GM18867 (cell line): ENCODE measurements at regions not wholly inside any gene's neighbourhood (a gene's known extent, or its start where the extent isn't known, plus 50 kb on each side); places are given as distances from the start of the nearest gene placed in this dataset.
"Not testable (repeated sequence)": the region's sequence is repeated elsewhere in the genome, so short reads cannot be mapped to it uniquely, and the experiment has no call there.

Source experiments
- ATAC-seq: cut with Tn5 transposase; IDR thresholded peaks from one replicate; pipeline ENCODE4 v1.9.1; 2021; ENCODE audit warnings: mild to moderate bottlenecking, moderate library complexity; ENCODE audit not compliant: unreplicated experiment

GRCh38 chr2:77720115-77720514 is 197.9 kb upstream of the LRRTM4 start:
- ATAC-seq = no peak

GRCh38 chr2:77721593-77721992 is 199.4 kb upstream of the LRRTM4 start:
- no peak for ATAC-seq

GRCh38 chr2:77725045-77725444 is 202.9 kb upstream of the LRRTM4 start:
- ATAC-seq = no peak

- not testable (repeated sequence) for ATAC-seq
Measured at GRCh38 chr2:77734662-77735340, 212.6 kb upstream of the LRRTM4 start.

- no peak for ATAC-seq
Measured at GRCh38 chr2:77737236-77737635, 215.1 kb upstream of the LRRTM4 start.

GRCh38 chr2:77746780-77747179 is 224.6 kb upstream of the LRRTM4 start:
- ATAC-seq = no peak

GRCh38 chr2:77753710-77754345 is 231.7 kb upstream of the LRRTM4 start:
- not testable (repeated sequence) for ATAC-seq

- ATAC-seq = no peak
Measured at GRCh38 chr2:77767388-77768076, 245.4 kb upstream of the LRRTM4 start.

GRCh38 chr2:77768508-77768907 is 246.3 kb upstream of the LRRTM4 start:
- no peak for ATAC-seq

- no peak for ATAC-seq
Measured at GRCh38 chr2:77778917-77779316, 256.7 kb upstream of the LRRTM4 start.

GRCh38 chr2:77793500-77793899 is 271.3 kb upstream of the LRRTM4 start:
- ATAC-seq = not testable (repeated sequence)

GRCh38 chr2:77796397-77796796 is 274.2 kb upstream of the LRRTM4 start:
- no peak for ATAC-seq

GRCh38 chr2:77797088-77797487 is 274.9 kb upstream of the LRRTM4 start:
- ATAC-seq = no peak

- ATAC-seq = no peak
Measured at GRCh38 chr2:77800410-77800809, 278.2 kb upstream of the LRRTM4 start.

- no peak for ATAC-seq
Measured at GRCh38 chr2:77807531-77808215, 285.5 kb upstream of the LRRTM4 start.

GRCh38 chr2:77808599-77808998 is 286.4 kb upstream of the LRRTM4 start:
- ATAC-seq = no peak

GRCh38 chr2:77813599-77813998 is 291.4 kb upstream of the LRRTM4 start:
- no peak for ATAC-seq

GRCh38 chr2:77816618-77817017 is 294.4 kb upstream of the LRRTM4 start:
- no peak for ATAC-seq

- no peak for ATAC-seq
Measured at GRCh38 chr2:77818186-77818585, 296.0 kb upstream of the LRRTM4 start.

- no peak for ATAC-seq
Measured at GRCh38 chr2:77823028-77823427, 300.9 kb upstream of the LRRTM4 start.

- ATAC-seq = no peak
Measured at GRCh38 chr2:77831060-77831459, 308.9 kb upstream of the LRRTM4 start.

- no peak for ATAC-seq
Measured at GRCh38 chr2:77831471-77831870, 309.3 kb upstream of the LRRTM4 start.
